Fibroblast of villous mesenchyme (primary cell): ENCODE measurements at regions not wholly inside any gene's neighbourhood (a gene's known extent, or its start where the extent isn't known, plus 50 kb on each side); places are given as distances from the start of the nearest gene placed in this dataset.

Experiments used
- DNase-seq: peaks from one replicate; pipeline ENCODE4 v3.0.0-alpha.2; 2010; ENCODE audit warnings: low read depth
- H3K4me3 ChIP-seq: 2 replicates; pipeline ENCODE4 v1.5.1; 2011; ENCODE audit warnings: low read depth, mild to moderate bottlenecking, low read length
- TF ChIP-seq, protein P1 (sequence below): IDR thresholded peaks from 2 replicates; pipeline ENCODE4 v1.5.1; 2012; ENCODE audit warnings: low read depth, mild to moderate bottlenecking, low read length; ENCODE audit not compliant: insufficient read depth

DNA sequence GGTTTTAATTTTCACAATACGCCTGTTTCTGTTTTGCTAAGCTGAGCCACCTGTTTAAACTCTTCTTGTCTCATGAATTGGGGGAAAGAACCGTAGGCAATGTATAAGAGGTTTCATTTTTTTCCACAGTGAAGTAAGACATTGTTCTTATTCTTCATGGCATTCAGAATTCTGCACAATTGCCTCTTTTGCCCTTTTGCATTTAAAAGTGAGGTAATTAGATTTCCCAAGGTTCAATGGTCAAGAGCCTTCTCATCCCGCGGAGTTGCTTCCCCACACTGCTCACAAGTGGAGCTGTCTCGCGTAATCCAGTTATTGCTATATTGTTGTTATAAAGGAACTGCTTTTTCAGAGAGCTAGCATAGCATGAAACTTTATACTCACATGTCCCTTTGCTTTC, 90.9 kb upstream of the SPRY1 start:
- TF ChIP-seq, protein P1, sequence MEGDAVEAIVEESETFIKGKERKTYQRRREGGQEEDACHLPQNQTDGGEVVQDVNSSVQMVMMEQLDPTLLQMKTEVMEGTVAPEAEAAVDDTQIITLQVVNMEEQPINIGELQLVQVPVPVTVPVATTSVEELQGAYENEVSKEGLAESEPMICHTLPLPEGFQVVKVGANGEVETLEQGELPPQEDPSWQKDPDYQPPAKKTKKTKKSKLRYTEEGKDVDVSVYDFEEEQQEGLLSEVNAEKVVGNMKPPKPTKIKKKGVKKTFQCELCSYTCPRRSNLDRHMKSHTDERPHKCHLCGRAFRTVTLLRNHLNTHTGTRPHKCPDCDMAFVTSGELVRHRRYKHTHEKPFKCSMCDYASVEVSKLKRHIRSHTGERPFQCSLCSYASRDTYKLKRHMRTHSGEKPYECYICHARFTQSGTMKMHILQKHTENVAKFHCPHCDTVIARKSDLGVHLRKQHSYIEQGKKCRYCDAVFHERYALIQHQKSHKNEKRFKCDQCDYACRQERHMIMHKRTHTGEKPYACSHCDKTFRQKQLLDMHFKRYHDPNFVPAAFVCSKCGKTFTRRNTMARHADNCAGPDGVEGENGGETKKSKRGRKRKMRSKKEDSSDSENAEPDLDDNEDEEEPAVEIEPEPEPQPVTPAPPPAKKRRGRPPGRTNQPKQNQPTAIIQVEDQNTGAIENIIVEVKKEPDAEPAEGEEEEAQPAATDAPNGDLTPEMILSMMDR = no peak
- no peak for DNase-seq
- no peak overlapping the region for H3K4me3 ChIP-seq

DNA sequence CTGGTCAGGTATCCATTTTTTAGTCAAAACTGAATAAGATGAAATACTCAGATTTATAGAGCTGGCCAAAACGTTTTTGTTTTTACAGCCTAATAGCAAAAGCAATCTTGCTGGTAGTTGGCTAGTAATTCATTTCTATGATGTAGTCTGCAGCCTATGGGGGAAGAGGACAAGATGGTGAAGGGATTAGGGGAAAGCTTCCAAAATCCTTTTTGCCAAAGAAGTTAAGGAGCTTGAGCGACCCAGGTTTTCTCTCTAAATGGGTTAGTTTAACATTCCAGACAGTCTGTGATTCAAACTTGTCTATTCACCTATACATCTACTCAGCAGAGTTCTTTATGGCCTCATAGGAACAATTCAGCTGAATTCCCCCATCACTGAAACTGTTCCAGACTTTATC, 89.8 kb upstream of the SPRY1 start:
- TF ChIP-seq, protein P1 = no peak
- no peak for DNase-seq
- H3K4me3 ChIP-seq = no peak overlapping the region

DNA sequence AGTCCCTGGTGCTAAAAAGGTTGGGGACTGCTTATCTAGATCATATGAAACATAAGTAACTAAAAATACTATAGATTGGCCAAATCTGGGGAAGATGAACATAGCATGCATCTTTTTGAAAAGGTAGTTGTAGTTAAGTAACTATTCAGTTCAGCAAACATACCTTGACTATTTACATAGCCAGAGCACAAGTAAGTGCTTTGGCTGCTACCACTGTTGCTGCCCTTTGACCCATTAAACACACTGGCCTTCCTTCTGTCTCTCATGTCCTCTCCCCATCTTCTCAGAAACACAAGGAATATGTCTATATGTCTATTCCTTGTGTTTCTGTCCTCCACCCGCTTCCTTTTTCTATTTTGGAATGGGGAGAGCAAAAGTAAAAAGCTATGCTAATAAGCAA, 87.9 kb upstream of the SPRY1 start:
- TF ChIP-seq, protein P1 = no peak
- no peak overlapping the region for H3K4me3 ChIP-seq
- DNase-seq = no peak

DNA sequence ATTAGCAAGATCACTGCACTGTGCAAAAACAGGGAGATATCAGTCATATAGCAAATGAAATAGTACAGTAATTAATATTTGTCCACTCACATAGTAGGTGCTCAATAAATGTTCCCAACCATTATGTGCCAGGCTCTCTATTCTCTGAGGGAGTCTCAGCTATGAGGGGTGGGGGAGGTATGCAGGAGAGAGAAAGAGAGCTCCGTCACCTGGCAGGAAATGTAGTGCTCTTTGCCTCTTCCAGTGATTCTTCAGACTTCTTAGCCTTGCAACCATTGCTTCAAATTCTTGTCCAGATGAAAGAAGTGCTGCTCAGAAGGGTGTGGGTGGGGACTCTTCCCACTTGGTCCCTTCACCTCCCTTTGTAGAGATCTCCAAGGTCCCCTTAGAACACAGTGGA, 84.5 kb upstream of the SPRY1 start:
- no peak for DNase-seq
- H3K4me3 ChIP-seq = no peak overlapping the region
- TF ChIP-seq, protein P1 = no peak

DNA sequence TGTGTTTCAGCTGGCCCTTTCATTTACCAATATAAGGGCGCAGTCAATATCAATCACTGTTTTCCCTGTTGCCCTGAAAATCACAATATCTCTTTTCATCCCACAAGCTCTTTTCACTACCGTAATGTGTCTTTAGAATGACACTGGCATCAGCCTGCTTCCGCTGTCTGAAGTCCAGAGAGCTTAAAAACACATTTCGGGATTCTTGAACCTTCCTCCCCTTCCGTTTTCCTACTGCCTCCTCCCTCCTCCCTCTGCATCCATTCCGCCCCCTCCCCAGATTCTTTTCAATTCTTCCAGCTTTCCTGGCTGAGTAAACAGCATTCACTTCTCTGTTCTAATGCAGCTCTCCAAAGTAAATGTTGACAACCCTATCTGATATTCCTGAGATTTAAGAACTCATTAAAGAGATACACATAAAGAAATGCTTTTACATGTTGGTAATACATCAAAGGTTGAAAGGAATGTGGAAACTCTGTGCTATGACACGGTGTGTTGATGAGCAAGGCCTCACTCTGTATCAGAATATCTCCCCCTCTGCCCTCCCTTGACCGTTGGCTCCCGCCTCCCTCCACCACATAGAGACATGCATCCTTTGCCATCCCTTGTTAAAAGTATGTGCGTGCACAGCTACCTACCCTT, 83.5 kb upstream of the SPRY1 start:
- H3K4me3 ChIP-seq = no peak overlapping the region
- TF ChIP-seq, protein P1 = no peak
- no peak for DNase-seq

DNA sequence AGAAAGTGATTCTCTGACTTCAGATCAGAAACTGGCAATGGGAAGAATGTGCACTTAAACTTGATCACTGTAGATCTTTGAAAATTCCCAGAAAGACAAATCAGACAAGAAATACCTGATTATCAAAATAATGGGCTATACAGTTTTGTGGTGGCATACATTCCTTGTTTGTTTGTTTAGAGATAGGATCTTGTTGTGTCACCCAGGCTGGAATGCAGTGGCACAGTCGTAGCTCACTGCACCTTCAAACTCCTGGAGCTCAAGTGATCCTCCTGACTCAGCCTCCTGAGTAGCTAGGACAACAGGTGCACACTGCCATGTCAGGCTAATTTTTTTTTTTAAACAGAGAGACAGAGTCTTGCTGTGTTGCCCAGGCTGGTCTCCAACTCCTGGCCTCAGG, 81.0 kb upstream of the SPRY1 start:
- TF ChIP-seq, protein P1 = no peak
- no peak for DNase-seq
- no peak overlapping the region for H3K4me3 ChIP-seq

DNA sequence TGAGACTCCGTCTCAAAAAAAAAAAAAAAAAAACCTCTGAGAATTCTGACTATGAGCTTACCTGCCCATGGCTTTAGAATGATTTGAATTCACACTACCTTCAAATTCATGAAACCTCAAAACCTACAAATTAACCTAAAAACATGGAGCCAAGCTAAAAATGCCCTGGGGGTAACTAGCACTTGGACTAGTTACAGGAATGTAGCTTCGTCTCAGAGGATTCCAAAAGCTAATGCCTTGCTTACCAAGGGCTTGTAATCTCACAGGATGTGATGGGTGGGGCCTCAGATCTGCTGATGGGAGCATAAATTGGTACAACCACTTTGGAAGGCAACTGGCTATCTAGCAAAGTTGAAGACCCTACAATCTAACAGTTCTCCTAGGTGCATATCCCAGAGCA, 79.4 kb upstream of the SPRY1 start:
- TF ChIP-seq, protein P1 = no peak
- no peak overlapping the region for H3K4me3 ChIP-seq
- DNase-seq = no peak
